HuH-7.5 (cell line): ENCODE measurements at regions not wholly inside any gene's neighbourhood (a gene's known extent, or its start where the extent isn't known, plus 50 kb on each side); places are given as distances from the start of the nearest gene placed in this dataset.

Experiments used
- DNase-seq: peaks from one replicate; pipeline ENCODE4 v3.0.0; 2011; ENCODE audit warnings: low spot score

DNA sequence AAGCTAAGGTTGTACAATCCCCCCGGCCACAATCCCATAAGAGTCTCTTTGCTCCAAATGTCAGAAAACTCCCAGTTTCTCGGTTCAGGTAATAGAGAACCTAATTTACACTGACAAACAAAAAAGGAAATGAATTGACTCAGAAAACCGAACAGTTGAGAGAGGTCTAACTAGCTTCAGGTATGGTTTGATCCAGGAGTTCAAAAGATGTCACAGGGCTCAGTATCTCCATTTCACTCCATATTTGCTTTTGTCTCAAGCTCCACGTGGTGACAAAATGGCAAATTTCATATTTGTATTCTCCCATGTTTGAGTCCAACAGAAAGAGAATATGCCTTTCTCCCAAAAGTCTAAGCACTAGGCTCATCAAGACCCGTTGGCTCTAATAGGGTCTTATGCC, 117.4 kb downstream of the AXIN2 start:
- no peak for DNase-seq

DNA sequence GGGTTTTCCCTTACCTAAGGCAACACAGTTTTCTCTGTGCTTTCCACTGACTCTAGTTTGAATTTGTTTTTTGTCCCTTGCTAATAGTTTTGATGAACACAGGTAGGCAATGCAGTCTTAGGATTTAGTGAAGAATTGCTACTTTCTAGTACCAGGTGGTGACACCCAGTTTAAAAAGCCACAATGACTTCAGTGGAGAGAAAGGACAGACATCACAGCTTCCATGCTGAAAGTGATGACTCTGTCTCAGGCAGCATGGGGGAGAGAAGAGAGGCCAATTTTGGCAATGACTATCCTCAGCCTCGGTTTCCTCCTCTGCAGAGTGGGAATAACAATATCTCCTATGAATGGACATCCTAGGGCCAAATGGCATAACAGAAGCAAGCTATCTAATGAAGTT, 118.8 kb downstream of the AXIN2 start:
- no peak for DNase-seq

DNA sequence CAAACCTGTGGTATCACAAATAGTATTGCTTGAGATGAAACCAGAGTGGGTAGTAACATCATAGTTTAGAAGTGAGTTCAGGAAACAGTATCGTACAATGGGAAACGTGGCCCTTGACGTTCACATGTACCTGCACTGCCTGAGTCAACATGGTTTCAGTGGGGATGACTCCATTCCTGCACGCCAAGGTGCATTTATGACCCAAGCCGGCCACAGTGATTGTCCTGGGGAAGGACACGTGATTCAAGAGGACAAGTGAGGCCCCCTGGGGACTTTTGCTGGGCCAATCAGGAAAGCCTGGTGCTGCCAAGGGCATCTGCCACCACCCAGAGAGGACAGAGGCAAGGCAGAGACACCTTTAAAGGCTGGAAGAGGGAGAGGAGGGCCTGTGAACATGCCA, 119.2 kb downstream of the AXIN2 start:
- DNase-seq = no peak

DNA sequence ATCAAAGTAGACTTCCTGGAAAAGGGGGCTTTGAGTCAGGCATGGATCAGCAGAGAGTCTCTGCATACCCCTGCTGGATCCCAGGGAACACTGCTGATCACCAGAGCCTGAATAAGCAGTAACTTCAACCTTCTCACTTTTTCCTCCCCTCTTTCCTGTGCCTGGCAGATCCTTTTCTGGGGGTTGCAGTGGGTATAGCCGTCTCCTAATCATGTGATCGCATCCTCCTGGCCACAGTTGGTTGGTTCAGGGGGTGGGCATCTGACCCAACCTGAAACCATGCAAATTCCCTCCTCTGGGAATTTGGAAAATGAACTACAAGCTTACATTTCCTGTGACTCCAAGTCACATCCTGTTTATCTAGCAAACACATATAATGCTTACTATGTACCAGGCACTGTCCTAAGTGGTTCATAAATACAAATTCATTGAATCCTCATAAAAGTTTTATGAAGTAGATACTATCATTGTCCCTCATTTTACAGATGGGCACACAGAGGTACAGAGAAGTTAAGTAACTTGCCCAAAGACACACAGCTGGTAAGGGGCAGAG, 120.3 kb downstream of the AXIN2 start:
- no peak for DNase-seq

DNA sequence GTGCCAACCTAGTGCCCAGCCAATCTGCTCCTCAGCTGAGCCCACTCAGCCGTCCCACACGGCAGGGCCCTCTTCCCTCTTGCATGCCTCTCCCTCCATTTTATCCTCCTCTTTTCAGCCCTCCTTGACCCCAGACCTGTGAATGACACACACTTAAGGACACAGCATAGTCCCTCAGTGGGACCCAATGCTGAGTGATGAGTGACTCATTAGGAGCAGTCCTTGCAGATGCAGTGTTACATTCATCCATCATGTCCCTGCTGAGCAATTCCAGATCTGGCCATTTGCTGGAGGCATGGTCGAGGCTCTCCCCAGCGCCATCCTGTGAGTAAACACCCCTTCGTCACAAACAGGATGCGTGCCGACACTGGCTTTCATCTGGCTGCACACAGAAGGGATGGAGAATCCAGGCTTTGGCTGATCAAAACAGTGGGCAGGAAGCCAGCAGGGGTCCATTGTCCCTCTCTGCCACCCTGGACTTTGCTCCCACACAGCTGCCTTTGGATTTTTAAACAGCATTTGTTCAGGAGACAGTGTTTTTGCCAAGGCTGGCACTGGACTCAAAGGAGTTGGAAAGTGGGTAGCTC, 122.6 kb downstream of the AXIN2 start:
- DNase-seq = no peak

DNA sequence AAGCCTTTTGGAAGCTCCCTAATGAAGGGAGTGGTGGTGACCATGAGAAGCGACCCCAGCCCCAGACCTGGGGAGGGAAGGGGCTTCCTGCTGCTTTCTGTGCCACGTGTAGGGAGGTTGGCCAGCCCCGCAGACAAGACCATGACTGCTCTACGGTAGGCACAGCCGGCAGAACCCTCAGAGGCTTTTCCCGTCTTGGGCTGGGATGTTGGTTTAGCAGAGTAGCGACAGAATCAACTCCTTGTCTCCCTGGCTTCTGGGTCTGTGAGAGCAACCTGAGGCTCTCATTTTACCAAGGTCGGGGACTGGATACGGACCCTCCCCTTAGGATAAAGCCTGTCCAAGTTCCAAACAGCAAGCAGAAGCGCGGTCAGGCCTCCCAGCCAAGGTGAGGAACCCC, 123.3 kb downstream of the AXIN2 start:
- no peak for DNase-seq

DNA sequence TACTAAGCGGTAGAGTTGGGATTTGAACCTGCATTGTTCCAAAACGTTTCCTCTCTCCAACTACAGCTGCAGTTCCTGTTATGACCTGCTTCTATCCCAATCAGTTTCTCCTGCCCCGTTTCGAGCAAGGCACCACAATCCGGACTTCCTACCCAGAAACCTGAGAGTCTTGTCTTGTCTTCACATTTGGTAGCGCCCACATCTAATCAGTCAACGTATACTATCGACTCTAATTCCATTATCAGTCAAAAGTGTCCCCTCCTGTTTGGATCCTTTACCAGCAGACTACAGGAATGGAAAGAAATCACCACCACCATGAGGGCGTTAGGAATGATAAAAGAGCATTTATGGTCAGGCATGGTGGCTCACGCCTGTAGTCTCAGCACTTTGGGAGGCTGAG, 124.6 kb downstream of the AXIN2 start:
- DNase-seq = no peak

DNA sequence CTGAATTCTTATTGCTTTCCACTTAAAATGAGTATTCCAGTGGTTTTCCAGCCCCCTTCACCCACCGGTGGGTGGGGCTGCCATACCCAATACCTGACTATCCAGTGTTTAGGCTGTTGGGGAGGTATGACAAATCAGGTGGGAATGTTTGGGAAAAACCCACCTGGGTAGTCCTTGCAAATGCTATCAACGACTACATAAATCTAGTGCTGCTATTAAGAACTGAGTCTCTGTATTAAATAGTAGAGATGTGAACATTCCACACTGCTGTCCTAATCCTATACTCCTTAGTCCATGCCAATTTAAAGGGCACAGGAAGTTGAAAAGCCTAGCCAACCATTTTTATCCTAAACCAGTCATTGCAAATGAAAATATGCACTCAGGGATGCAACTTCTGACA, 126.6 kb downstream of the AXIN2 start:
- DNase-seq = no peak

DNA sequence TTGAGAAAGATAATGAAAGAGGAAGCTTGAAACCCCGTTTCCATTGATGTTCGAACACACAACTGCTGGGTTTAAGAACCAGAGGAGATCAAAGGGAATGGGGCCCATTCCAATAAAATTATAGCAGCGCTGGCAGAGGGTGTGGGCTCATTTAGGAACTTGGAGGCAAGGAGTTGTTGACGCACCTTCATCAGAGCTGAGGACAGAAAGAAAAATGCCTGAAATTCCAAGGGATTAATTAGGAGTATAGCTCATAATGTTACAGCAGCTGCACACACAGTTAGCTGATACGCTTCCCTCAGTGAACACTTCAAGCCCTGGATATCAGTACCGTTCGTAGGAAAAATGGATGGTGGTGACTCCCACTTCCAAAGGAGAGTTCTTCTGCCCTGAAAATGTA, 127.2 kb downstream of the AXIN2 start:
- DNase-seq = no peak

DNA sequence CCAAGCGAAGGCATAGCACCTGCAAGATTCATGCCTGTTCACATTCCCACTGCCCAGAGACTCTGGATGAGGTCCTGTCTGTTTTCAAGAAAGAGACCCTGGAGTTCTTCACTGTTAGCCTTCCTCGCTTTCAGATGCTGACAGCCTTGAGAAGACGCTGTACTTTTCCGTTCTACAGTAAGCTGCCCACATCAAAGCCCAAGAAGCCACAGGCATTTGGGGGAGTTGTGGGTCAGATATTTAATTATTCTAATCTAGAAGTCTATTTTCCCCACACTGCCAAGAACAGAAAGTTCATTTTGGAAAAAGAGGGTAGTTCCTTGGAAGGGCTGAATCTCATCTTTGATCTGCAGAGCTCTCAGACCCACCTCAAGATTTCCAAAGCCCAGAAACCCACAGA, 127.9 kb downstream of the AXIN2 start:
- no peak for DNase-seq

DNA sequence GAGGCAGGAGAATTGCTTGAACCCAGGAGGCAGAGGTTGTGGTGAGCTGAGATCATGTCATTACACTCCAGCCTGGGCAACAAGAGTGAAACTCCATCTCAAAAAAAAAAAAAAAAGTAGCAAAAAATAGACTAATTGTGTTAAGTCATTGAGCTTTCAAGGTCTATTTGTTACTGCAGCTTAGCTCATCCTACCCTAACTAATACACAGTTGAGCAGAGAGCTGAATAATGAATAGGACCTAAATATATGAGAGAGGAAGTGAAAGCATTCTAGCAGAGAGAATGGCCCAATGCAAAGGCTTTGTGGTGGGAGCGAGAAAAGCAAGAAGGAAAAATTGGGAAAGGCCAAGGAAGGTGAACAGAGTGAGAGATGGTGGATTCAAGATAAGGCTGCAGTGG, 128.3 kb downstream of the AXIN2 start:
- no peak for DNase-seq

DNA sequence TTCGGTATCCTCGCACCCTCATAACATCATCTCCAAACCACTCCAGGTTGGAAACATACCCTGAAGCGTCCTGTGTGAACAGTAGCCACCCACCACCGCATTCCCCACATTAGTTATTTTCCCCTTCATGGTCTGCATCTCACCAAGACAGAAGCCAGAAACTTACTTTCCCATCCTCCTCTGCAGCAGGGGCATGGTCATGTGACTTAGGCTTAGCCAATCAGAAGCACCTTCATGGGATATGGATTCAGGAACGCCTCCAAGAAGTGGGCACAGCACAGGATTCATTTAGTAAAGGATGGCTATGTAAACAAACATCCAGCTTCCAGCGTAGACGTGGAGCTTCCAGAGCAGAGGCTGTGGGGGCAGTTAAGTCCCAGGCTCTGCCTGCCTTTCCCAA, 130.3 kb downstream of the AXIN2 start:
- DNase-seq = no peak

DNA sequence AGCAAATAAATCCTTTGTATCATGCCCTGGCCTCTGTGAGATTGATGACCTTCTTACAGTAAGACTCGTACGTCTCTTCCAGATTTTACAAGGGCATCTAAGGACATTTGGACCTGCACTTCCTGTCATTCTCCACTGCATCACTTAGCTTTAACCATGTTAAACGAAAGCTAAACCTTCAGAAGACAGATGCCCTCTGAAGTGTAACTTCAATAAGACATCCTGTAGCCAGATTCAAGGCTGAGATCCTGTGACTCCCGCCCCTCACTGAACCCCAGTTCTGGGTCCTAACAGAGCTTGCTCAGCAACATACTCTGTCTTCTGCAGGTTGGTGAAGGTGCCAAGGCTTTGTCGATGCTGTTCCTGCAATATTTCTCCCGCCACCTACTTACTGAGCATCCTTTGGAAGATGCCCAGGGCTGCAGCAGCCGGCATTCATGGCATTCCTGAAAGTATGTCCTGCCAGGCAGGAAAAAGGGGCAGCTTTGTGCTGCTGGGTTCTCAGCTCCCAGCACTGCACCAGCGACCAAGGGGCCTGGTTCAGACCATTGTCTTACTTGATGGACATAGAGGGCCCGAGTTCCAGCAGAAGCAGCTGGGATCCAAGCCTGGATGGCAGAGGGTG, 131.1 kb downstream of the AXIN2 start:
- no peak for DNase-seq

DNA sequence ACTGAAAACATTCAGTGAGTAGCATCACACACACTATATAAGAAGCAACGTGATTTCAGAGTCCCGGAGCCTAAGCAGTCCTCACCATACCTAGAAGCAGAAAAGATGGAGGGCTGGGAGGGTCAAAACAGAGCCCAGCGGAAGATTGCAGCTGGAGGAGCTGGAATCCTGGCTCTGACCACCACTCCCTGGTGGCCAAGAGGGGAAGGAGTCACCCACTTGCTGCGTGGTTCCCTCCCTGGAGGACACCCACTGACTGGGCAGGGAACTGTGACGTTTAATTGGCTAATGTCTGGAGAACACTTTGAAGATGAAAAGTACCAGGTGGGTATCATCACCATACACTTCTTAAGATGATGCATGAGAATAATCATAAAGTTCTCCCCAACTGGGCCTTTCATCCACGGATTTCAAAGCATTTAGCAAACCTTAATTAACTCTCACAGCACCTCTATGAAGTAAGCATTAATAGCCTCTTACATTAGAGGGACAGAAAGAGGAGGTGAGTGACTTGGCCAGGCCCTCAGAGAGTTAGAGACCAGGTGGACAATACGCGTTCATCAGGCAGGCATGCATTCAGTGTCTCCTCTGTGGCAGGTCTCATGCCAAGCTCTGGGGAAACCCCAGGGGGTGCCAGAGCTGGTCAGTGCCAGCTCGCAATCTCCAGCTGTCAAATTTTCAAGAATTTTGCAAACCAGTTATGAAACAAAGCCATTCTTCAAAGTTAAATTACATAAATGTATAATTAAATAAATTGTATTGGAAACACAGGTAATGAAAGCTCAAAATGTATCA, 137.9 kb downstream of the AXIN2 start:
- no peak for DNase-seq

DNA sequence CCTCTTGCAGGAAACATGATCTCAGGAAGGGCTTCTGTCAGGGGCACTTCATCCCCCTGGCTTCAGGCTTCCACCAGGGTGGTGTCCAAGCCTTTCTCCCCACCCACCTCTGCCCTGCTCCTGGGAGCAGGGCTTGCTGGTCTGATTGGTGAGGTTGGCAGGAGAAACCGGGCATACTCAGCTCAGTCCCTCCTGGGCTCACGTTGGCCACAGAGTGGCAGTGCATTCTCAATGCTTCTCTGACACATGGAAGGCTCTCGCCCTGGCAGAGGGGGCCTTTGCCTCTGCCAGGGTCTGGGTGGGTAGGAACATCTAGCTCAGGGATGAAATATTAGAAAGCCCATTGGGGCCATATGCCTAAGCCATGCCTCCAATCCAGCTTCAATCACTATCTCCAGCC, 142.8 kb downstream of the AXIN2 start:
- no peak for DNase-seq

DNA sequence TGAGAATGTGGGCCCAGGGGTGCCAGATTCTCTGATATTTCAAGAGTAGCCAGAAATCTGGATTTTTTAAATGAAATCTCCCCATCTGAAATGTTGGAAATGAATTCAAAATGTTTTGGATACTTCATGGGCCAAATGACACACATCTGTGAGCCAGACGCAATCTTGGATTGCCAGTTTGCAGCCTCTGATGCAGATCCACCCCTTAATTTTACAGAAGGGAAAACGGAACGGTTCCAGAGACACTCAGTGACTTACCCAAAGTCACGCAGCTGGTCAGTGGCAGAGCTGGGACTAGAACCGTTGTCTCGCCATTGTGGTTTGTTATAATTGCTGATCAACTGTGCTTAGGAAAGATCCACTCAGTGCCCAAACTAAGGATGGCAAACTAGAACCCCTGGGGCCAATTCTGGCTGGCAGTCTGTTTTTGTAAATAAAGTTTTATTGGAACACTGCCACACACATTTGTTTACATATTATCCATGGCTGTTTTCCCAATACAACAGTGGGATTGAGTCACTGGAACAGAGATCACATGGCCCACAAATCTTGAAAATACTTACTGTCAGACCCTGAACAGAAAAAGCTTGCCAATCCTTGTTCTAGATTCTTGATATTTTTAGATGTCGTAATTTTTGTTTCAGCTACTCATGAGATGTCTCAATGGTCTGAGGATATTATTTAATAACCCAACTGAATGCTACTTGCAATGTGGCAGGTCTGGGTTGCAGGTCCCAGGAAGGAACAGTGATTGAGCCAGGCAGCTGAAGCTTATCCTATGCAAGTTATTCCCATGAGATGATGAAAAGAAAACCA, 143.8 kb downstream of the AXIN2 start:
- no peak for DNase-seq

DNA sequence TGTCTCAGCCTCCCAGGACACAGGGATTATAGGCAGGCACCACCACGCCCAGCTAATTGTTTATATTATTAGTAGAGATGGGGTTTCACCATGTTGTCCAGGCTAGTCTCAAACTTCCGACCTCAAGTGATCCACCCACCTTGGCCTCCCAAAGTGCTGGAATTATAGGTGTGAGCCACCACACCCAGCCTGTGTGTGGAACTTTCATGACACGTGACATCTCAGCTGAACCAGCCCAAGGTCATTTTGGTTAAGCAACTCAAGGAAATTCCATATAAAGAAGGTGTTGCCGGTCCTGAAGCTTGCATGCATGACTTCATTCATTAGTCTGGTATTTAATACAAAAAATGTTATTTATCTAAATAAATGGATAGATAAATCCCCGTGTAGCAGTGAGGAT, 145.5 kb downstream of the AXIN2 start:
- DNase-seq = no peak

DNA sequence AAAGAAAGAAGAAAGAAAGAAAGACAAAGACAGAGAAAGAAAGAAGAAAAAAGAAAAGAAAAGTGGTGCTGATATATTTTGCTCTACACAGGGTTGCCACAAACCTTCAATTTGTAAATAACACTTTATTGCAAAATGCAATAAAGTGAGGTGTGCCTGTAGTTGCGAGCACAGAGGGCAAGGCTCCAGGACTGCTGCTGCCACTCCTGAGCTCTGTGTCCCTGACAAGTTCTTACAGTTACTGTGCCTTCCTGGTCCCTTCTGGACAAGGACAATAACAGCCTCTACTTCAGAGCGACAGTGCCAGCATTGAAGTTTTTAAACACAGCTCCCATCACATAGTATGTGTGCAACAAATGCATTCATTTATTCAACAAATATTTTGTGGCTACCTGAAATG, 148.1 kb downstream of the AXIN2 start:
- DNase-seq = no peak

DNA sequence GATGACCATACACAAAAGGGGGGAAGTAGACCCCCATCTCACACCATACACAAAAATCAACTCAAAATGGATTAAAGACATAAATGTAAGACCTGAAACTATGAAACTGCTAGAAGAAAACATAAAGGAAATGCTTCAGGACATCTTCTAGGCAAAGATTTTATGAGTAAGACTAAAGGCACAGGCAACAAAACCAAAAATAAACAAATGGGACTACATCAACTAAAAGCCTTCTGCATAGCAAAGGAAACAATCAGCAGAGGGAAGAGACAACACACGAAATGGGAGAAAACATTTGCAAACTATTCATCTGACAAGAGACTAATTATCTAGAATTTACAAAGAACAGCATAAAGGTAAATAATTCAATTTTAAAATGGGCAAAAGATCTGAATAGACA, 152.1 kb downstream of the AXIN2 start:
- DNase-seq = no peak

DNA sequence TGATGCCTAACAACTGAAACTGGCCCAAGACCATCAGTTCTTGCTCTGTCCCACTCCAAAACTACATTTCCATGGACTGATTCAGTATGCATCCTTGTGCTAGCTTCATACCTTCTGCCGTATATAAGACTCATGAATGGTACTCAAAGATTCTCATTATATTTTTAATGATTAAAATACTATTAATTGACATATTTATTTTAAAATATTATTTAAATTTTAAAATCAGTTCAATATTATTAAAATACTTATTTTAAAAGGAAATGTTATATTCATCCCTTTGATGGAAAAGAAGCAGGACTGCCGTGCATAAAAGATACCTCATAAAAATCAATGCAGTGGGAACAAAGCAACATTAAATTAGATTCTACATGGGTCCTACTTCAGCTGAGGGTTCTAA, 153.4 kb downstream of the AXIN2 start:
- DNase-seq = no peak

DNA sequence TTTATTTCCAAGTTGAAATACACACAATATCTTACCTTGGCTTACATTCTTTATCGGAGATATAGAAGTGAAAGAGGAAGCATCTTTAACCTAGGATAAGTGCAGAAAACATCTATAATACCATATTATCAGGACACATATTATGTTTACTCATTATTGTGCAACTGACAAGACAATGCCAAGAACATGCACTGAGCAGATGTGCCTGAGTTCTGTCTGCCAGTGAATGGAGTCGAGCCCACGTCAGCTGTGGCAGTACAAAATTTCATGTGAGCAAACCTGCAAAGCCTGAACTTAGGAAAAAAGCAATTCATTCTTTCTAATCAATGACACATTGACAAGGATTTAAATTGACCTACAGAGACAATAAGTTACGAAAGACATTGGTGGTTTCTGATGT, 154.4 kb downstream of the AXIN2 start:
- no peak for DNase-seq

DNA sequence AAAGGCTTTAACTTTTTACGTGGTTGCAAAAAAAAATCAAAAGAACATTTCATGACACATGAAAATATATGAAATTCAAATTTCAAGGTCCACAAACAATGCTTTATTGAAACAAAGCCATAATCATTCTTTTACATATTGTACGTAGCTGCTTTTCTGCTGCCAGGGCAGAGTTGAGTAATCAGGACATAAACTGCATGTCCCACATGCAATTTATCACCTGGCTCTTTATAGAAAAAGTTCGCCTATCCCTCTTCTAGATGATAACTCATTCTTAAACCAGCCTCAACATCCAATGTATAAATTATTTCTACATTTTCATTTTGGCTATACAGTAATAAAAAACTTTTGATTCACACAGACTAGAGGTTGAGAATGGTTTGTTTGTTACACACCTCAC, 154.9 kb downstream of the AXIN2 start:
- DNase-seq = no peak

DNA sequence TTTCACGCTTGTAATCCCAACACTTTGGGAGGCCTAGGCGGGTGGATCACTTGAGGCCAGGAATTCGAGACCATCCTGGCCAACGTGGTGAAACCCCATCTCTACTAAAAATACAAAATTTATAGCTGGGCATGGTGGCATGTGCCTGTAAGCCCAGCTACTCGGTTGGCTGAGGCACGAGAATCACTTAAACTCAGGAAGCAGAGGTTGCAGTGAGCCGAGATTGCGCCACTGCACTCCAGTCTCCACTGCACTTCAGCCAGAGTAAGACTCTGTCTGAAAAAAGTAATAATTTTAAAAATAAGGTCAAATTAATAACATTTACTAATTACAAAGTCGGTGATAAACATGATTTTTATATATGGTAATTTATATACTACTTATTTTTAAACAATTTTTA, 155.9 kb downstream of the AXIN2 start:
- DNase-seq = no peak
